ENCODE measurements at regions not wholly inside any gene's neighbourhood (a gene's known extent, or its start where the extent isn't known, plus 50 kb on each side); places are given as distances from the start of the nearest gene placed in this dataset.

DNA sequence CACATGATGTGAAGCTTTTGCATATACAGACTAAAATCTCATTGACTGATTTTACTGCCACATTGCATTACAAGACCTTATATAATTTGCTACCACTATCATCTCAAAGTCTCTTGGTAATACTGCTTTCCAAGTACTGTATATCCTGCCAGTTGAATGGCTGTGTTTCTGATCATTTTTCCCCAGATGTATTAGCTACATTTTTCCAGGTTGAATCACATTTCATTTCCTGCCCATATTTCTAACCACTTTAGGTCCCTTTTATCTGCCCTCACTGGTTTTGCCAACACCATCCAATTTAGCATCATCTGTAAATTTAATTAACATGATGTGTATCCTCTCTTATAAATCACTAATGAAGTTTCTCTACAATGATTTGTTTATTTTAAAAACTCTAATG, 365.7 kb upstream of the PMFBP1 start:
- Histone ChIP-seq H3K4me1 (ENCODE audit: low read depth) (no peaks in the 10 kb centered on the region), H3K36me3 (ENCODE audit: low read depth) (no peaks in the 10 kb centered on the region), H3K9me3 (no peaks in the 10 kb centered on the region), H3K4me3 (no peak overlapping the region)
- ATAC-seq, result no peak
- intact Hi-C loops (cut with DNase I, micrococcal nuclease), result no loop called here
- no peak for DNase-seq
- TF ChIP-seq CTCF (IDR thresholded peaks at IDR 0.05), result no peak

DNA sequence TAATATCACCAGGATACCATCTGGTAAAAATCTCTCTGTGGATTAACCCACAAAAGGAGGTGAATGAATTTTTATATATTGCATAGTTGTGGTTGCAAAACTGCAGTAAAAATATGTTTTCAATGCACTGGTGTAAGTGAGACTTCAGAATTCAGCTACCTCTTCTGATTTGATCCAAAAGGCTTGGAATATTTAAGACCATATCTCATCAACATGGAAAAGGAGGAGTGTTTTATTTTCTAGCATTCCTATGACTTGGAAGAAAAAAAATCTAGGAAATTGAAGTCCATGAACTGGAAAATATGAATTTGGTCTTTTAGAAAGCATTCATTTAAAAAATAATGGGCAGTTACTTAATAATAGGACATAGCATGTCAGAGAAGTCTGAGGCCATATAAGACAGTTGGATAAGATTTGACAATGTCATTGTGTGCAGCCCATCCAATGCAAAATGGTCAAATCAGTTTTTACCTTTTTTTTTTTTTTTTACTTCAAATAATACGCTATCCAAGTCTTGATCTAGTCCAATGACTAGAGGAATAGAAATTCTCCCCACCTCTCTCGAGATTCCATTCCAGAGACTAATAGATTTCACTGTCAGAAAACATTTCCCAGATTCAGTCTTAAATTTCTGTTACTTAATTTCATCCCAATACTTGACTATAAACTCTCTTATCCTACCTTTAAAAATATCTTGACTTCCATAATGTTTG, 364.9 kb upstream of the PMFBP1 start:
- no peaks in the 10 kb centered on the region for H3K36me3 ChIP-seq (ENCODE audit: low read depth)
- no peak for TF ChIP-seq CTCF (IDR thresholded peaks at IDR 0.05)
- intact Hi-C loops (cut with DNase I, micrococcal nuclease), result no loop called here
- ATAC-seq (no peak), DNase-seq (no peak)
- H3K9me3 ChIP-seq, result no peaks in the 10 kb centered on the region
- no peaks in the 10 kb centered on the region for H3K4me1 ChIP-seq (ENCODE audit: low read depth)
- H3K4me3 ChIP-seq, result no peak overlapping the region

GRCh38 chr16:72532906-72533410, 361.0 kb upstream of the PMFBP1 start:
- Histone ChIP-seq H3K9me3 (no peaks in the 10 kb centered on the region), H3K36me3 (ENCODE audit: low read depth) (no peaks in the 10 kb centered on the region), H3K4me1 (ENCODE audit: low read depth) (no peaks in the 10 kb centered on the region), H3K4me3 (no peak overlapping the region)
- DNase-seq (no peak), ATAC-seq (no peak)
- TF ChIP-seq CTCF (IDR thresholded peaks at IDR 0.05), result no peak
- intact Hi-C loops (cut with DNase I, micrococcal nuclease), result no loop called here

GRCh38 chr16:72530434-72530833, 358.5 kb upstream of the PMFBP1 start:
- DNase-seq (no peak), ATAC-seq (no peak)
- H3K4me3 ChIP-seq, result no peak overlapping the region
- H3K36me3 ChIP-seq (ENCODE audit: low read depth), result no peaks in the 10 kb centered on the region
- no peaks in the 10 kb centered on the region for H3K4me1 ChIP-seq (ENCODE audit: low read depth)
- no peak for TF ChIP-seq CTCF (IDR thresholded peaks at IDR 0.05)
- intact Hi-C loops (cut with DNase I, micrococcal nuclease), result no loop called here
- no peaks in the 10 kb centered on the region for H3K9me3 ChIP-seq

GRCh38 chr16:72523087-72523486, 351.1 kb upstream of the PMFBP1 start:
- no peak overlapping the region for H3K4me3 ChIP-seq
- no peaks in the 10 kb centered on the region for H3K36me3 ChIP-seq (ENCODE audit: low read depth)
- intact Hi-C loops (cut with DNase I, micrococcal nuclease), result no loop called here
- H3K9me3 ChIP-seq, result peaks cover 18% of the 10 kb centered on the region
- DNase-seq, result no peak
- no peak for TF ChIP-seq CTCF (IDR thresholded peaks at IDR 0.05)
- no peaks in the 10 kb centered on the region for H3K4me1 ChIP-seq (ENCODE audit: low read depth)
- ATAC-seq, result no peak
